GM10266 (cell line): ENCODE measurements at regions not wholly inside any gene's neighbourhood (a gene's known extent, or its start where the extent isn't known, plus 50 kb on each side); places are given as distances from the start of the nearest gene placed in this dataset.

Experiments
- DNase-seq: peaks from one replicate; pipeline ENCODE4 v3.0.0; 2012; ENCODE audit errors: extremely low spot score
- CTCF ChIP-seq: IDR thresholded peaks from 2 replicates; pipeline ENCODE4 v1.5.1; 2012; ENCODE audit warnings: mild to moderate bottlenecking, low read depth; ENCODE audit not compliant: control insufficient read depth, insufficient read depth; ENCODE audit errors: missing control alignments

- no peak for TF ChIP-seq CTCF
- DNase-seq, result no peak
These were observed 92.7 kb upstream of the OSMR start for GRCh38 chr5:38753141-38753540.

- no peak for TF ChIP-seq CTCF
- no peak for DNase-seq
These were observed 92.0 kb upstream of the OSMR start for GRCh38 chr5:38753776-38754175.

GRCh38 chr5:38755181-38755580 lies 90.6 kb upstream of the OSMR start:
- DNase-seq, result no peak
- TF ChIP-seq CTCF, result no peak

- no peak for DNase-seq
- TF ChIP-seq CTCF, result no peak
These were observed 89.7 kb upstream of the OSMR start for GRCh38 chr5:38756068-38756467.

- TF ChIP-seq CTCF, result no peak
- DNase-seq, result no peak
These were observed 88.2 kb upstream of the OSMR start for GRCh38 chr5:38757451-38758245.

- DNase-seq, result no peak
- TF ChIP-seq CTCF, result no peak
These were observed 86.8 kb upstream of the OSMR start for GRCh38 chr5:38758774-38759600.

GRCh38 chr5:38764937-38765391 lies 80.8 kb upstream of the OSMR start:
- no peak for TF ChIP-seq CTCF
- no peak for DNase-seq
